ENCODE measurements at regions not wholly inside any gene's neighbourhood (a gene's known extent, or its start where the extent isn't known, plus 50 kb on each side); places are given as distances from the start of the nearest gene placed in this dataset.
"Not testable (repeated sequence)": the region's sequence is repeated elsewhere in the genome, so short reads cannot be mapped to it uniquely, and the experiment has no call there.

- DNase-seq = no peak
Observed at GRCh38 chrX:140064993-140065392, 99.7 kb upstream of the CXorf66 start.

- DNase-seq = peak; percentile 82
Observed at GRCh38 chrX:140057001-140057411, 91.7 kb upstream of the CXorf66 start.

DNA sequence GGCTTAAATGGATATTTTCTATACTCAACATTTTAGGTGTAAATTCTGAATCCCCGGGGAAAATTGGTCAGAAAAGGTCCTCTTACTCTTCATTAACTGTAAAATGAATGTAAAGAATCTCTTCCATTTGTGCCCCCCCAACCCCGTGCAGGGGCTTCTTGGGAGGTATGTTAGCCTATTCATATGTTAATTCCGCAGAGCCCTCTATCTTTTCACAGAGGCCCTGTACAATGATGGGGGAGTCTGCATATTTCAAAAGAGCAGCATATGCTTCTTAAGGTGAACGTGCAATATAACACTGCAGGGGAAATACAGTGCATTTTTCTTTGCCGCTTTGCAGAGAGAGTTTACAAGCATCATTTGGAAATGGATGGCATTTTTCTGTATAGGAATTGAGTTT lies 88.5 kb upstream of the CXorf66 start:
- DNase-seq = no peak

GRCh38 chrX:140050906-140051305 lies 85.6 kb upstream of the CXorf66 start:
- DNase-seq = no peak

DNA sequence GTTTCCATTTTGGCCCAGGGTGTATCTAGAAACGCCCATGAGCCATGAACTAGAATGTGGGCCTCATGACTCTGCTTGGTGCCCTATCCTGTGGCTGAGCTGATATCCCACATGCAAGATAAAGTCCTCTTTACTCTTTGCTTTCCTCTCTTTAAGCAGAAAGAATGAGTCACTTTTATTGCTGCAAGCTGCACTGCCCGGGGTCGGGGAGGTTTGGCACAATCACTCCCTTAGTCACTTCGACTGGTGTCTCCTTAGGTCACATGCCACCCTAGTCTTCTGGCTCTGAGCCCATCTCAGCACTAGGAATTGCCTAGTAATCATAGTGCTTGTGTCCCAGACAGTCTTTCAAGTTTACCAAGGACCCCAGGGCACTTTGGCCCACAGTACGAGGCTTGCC lies 75.1 kb upstream of the CXorf66 start:
- DNase-seq = no peak

- no peak for DNase-seq
Observed at GRCh38 chrX:140038842-140039241, 73.5 kb upstream of the CXorf66 start.

GRCh38 chrX:140034916-140035315 lies 69.6 kb upstream of the CXorf66 start:
- DNase-seq = no peak

DNA sequence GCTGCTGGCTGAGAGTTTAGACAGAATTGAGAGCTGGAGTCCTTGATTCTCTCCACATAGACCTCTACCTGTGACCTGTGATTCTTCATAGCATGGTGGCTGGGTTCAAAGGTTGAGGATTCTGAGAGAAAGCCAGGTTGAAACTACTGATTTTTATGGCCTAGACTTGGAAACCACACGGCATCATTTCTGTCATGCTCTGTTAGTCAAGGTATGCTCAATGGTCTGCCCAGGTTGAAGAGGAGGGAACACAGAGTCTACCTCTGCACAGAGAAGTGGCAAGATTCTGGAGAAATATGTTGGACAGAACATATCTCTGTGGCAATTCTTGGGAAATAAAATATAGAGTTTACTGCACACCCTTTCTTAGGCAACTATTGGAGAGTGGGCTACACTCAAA lies 57.2 kb upstream of the CXorf66 start:
- DNase-seq = no peak

GRCh38 chrX:140019134-140019533 lies 53.8 kb upstream of the CXorf66 start:
- DNase-seq = not testable (repeated sequence)
